ENCODE measurements at regions not wholly inside any gene's neighbourhood (a gene's known extent, or its start where the extent isn't known, plus 50 kb on each side); places are given as distances from the start of the nearest gene placed in this dataset.

DNA sequence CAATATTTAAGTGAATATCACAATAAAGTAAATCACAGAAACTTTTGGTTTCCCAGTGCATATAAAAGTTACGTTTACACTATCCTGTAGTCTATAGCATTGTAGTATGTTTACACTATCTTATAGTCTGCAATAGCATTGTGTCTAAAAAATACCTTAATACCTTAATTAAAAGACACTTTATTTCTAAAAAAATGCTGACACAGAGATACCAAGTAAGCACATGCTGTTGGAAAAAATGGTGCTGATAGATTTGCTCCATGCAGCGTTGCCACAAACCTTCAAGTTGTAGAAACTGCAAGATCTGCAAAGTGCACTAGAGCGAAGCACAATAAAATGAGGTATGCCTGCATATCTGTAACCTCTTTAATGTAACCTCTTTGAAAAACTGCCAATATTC is 847.3 kb downstream of the GLUD2 start:
- CTCF ChIA-PET: no interaction called here
- no peaks in the 10 kb centered on the region for H3K9me3 Mint-ChIP-seq
- no peaks in the 10 kb centered on the region for H3K36me3 Mint-ChIP-seq
- no peaks in the 10 kb centered on the region for H3K27me3 Mint-ChIP-seq
- H3K4me3 Mint-ChIP-seq: no peak overlapping the region
- H3K27ac Mint-ChIP-seq: no peak overlapping the region
- DNase-seq: no peak
- no peaks in the 10 kb centered on the region for H3K4me1 Mint-ChIP-seq

DNA sequence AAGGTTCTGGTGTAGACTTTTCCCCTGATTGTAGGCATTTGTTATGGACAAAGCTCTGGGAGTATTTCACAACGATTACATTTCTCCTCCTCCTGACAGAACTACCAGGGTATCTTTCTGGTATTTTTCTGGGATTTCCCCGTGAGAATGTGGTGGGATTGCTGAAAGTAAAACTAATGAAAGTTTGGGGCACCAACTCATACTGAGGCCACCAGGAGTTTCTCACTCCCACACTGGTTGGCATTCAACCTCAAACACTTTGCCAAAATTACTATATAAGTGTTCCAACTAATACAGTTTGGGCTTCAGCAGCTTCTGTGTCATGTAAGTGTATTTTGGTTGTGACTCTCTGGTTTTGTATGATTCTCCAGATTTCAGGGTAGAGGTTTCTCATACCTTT is 855.1 kb downstream of the GLUD2 start:
- H3K27me3 Mint-ChIP-seq: no peaks in the 10 kb centered on the region
- H3K36me3 Mint-ChIP-seq: no peaks in the 10 kb centered on the region
- CTCF ChIA-PET: no interaction called here
- DNase-seq: no peak
- H3K9me3 Mint-ChIP-seq: no peaks in the 10 kb centered on the region
- H3K27ac Mint-ChIP-seq: no peak overlapping the region
- no peak overlapping the region for H3K4me3 Mint-ChIP-seq
- H3K4me1 Mint-ChIP-seq: no peaks in the 10 kb centered on the region

DNA sequence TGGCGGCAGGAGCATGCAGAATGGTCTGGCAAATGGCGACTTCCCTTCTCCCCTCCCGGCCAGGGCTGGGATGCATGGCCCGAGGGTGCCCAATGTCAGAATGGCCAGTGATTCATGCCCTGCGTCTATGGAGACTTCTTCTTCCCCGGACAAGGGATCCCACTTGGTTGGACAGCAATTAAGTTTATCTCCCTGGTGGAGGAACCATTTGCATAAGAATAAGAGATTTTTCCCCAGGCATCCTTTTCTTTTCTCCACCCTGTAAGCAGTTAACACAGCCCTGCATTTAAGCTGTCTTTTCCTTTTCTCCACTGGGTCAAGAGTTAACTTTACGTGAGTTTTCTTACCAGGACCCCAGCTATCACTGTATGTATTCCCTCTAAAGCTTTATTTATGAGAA is 856.6 kb downstream of the GLUD2 start:
- no peak for DNase-seq
- CTCF ChIA-PET: no interaction called here
- Mint-ChIP-seq H3K4me3 (no peak overlapping the region), H3K36me3 (no peaks in the 10 kb centered on the region), H3K4me1 (no peaks in the 10 kb centered on the region), H3K27ac (no peak overlapping the region), H3K9me3 (no peaks in the 10 kb centered on the region), H3K27me3 (no peaks in the 10 kb centered on the region)

DNA sequence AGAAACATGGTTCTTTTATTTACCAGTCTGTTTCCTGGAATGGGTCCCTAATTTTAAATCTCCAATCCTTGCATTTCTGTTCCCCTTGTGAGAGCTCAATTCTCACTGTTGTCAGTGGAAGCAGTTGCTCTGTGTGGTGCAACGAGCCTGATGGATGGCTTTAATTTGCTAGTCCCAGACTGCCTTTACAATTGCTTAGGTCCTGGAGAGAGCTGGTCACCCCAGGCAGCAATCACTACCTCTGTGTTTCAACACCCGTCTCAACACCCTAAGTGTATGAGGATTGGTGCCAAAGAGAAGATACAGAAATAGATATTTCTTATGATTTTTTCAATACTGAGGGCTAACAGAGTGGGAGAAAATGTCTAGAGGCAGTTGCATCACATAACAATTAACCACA is 873.8 kb downstream of the GLUD2 start:
- H3K9me3 Mint-ChIP-seq: no peaks in the 10 kb centered on the region
- no peak overlapping the region for H3K4me3 Mint-ChIP-seq
- no peaks in the 10 kb centered on the region for H3K27me3 Mint-ChIP-seq
- no peak overlapping the region for H3K27ac Mint-ChIP-seq
- H3K4me1 Mint-ChIP-seq: no peaks in the 10 kb centered on the region
- DNase-seq: no peak
- no peaks in the 10 kb centered on the region for H3K36me3 Mint-ChIP-seq
- CTCF ChIA-PET: no interaction called here

DNA sequence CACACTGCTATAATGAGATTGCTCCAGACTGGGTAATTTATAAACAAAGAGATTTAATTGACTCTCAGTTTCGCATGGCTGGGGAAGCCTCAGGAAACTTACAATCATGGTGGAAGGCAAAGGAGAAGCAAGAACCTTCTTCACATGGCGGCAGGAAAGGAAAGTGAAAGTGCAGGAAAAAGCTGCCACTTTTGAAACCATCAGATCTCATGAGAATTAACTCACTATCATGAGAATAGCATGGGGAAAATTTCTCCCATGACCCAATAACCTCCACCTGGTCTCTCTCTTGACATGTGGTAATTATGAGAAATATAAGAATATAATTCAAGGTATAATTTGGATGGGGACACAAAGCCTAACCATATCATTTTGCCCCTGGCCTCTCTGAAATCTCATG is 884.2 kb downstream of the GLUD2 start:
- DNase-seq: no peak
- CTCF ChIA-PET: no interaction called here
- H3K9me3 Mint-ChIP-seq: no peaks in the 10 kb centered on the region

DNA sequence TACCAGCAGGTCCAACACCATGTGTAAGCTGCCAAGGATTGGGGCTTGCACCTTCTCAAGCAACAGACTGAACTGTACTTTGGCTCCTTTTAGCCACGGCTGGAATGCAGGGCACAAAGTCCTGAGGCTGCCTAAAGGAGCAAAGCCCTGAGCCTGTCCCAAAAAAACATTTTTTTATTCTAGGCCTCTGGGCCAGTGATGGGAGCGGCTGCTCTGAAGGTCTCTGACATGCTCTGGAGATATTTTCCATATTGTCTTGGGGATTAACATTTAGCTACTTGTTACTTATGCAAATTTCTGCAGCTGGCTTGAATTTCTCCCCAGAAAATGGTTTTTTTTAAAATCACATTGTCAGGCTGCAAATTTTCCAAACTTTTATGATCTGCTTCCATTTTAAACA is 885.3 kb downstream of the GLUD2 start:
- no peak overlapping the region for H3K4me3 Mint-ChIP-seq
- no peaks in the 10 kb centered on the region for H3K27me3 Mint-ChIP-seq
- no peak overlapping the region for H3K27ac Mint-ChIP-seq
- H3K9me3 Mint-ChIP-seq: no peaks in the 10 kb centered on the region
- H3K4me1 Mint-ChIP-seq: no peaks in the 10 kb centered on the region
- CTCF ChIA-PET: no interaction called here
- DNase-seq: no peak
- H3K36me3 Mint-ChIP-seq: no peaks in the 10 kb centered on the region

More for the DNA sequence above, 884.2 kb downstream of the GLUD2 start:
- Mint-ChIP-seq H3K4me3 (no peak overlapping the region), H3K27me3 (no peaks in the 10 kb centered on the region), H3K4me1 (no peaks in the 10 kb centered on the region), H3K27ac (no peak overlapping the region), H3K36me3 (no peaks in the 10 kb centered on the region)

DNA sequence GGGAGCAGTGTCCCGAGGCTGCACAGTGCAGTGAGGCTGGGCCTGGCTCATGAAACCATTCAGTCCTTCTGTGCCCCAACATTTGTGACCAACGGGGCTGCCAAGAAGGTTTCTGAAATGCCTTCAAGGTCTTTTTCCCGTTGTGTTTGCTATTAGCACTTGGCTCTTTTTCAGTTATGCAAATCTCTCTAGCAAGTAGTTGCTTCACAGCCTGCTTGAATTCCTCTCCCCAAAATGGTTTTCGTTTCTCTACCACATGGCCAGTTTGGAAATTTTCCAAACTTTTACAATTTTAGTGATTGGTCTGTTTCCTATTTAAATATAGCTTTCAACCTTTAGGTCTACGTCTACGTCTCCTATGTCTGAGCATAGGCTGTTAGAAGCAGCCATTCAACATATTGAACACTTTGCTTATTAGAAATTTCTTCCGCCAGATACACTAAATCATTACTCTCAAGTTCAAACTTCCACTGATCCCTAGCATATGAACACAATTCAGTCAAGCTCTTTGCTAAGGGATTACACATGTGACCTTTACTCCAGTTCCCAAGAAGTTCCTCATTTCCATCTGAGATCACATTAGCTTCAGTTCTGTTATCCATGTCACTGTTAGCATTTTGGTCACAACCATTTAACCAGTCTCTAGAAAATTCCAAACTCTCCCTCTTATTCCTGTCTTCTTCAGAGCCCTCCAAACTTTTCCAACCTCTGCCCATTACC is 901.8 kb downstream of the GLUD2 start:
- H3K36me3 Mint-ChIP-seq: no peaks in the 10 kb centered on the region
- H3K4me3 Mint-ChIP-seq: no peak overlapping the region
- no peak for DNase-seq
- CTCF ChIA-PET: no interaction called here
- no peak overlapping the region for H3K27ac Mint-ChIP-seq
- no peaks in the 10 kb centered on the region for H3K27me3 Mint-ChIP-seq
- no peaks in the 10 kb centered on the region for H3K4me1 Mint-ChIP-seq
- no peaks in the 10 kb centered on the region for H3K9me3 Mint-ChIP-seq

DNA sequence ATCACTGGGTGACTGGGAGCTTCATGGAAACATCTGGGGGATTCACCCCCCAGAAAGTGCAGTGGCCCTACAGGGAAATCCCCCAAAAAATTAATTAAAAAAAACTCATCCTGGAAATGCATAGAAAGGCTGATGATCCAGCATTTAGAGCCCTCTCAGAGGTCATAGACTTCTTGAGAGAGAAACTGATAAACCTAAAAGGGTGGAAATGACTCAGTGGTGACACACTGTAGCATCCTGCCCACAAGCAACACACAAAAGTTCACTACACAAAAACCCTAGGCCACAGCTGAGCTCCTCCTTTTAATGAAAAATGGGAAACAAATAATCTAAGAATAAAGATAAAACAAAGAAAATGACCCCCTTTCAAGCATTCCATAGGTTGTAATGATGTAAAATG is 911.5 kb downstream of the GLUD2 start:
- no peaks in the 10 kb centered on the region for H3K36me3 Mint-ChIP-seq
- CTCF ChIA-PET: no interaction called here
- no peak for DNase-seq
- H3K4me3 Mint-ChIP-seq: no peak overlapping the region
- H3K27me3 Mint-ChIP-seq: no peaks in the 10 kb centered on the region
- H3K27ac Mint-ChIP-seq: no peak overlapping the region
- H3K9me3 Mint-ChIP-seq: no peaks in the 10 kb centered on the region
- H3K4me1 Mint-ChIP-seq: no peaks in the 10 kb centered on the region

DNA sequence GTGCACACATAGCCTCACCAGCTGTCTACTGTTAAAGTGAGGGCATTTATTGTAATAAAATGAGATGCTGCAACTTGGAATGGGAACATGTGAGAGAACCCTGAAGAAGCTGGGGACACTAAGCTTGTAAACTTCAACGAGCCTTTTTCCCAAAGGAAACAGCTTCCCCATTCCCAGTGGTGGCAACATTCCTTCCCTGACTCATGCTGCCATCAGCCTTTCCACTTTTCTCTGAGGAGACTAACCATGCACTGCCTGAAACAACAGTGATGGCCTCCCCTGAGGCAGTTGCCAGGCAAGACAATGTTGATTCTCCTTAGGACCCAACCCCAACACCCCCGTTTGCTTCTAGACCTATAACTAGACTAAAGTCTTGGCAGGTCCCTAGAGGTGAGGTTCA is 928.3 kb downstream of the GLUD2 start:
- no peaks in the 10 kb centered on the region for H3K4me1 Mint-ChIP-seq
- H3K4me3 Mint-ChIP-seq: no peak overlapping the region
- no peak for DNase-seq
- CTCF ChIA-PET: no interaction called here
- no peaks in the 10 kb centered on the region for H3K36me3 Mint-ChIP-seq
- no peaks in the 10 kb centered on the region for H3K27me3 Mint-ChIP-seq
- peaks cover 2% of the 10 kb centered on the region for H3K9me3 Mint-ChIP-seq
- H3K27ac Mint-ChIP-seq: no peak overlapping the region

DNA sequence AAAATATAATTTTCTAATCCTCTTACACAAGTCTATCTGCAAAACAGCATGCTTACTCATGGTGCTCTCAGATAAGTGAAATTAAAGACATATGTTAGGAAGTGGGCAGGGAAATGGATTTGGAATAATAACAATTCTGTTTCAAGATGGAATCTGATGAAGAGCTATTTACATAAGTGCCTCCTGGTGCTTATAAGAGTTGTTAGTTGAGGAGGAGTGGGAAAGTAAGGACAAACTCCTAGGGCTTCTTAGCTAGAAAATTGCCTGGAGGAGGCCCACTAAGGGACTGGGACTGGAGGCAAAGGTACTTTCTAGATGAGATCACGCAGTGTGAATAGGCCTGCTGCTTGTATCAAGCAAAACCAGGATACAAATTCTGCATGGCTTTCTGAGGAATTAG is 939.8 kb downstream of the GLUD2 start:
- DNase-seq: no peak
- no peaks in the 10 kb centered on the region for H3K9me3 Mint-ChIP-seq
- no peaks in the 10 kb centered on the region for H3K4me1 Mint-ChIP-seq
- H3K4me3 Mint-ChIP-seq: no peak overlapping the region
- H3K27me3 Mint-ChIP-seq: no peaks in the 10 kb centered on the region
- H3K36me3 Mint-ChIP-seq: no peaks in the 10 kb centered on the region
- CTCF ChIA-PET: no interaction called here
- H3K27ac Mint-ChIP-seq: no peak overlapping the region

DNA sequence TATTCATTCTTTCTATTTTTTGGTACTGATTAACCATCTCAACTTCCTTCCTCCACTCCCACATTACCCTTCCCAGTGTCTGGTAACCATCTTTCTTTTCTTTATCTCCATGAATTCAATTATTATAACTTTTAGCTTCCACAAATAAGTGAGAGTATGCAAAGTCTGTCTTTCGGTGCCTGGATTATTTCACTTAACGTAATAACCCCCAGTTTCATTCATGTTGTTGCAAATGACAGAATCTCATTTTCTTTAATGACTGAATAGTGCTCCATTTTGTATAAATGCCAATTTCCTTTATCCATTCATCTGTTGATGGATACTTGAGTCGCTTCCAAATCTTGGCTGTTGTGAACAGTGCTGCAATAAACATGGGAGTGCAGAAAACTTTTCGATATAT is 940.4 kb downstream of the GLUD2 start:
- Mint-ChIP-seq H3K27ac (no peak overlapping the region), H3K4me3 (no peak overlapping the region), H3K9me3 (no peaks in the 10 kb centered on the region), H3K36me3 (no peaks in the 10 kb centered on the region), H3K27me3 (no peaks in the 10 kb centered on the region), H3K4me1 (no peaks in the 10 kb centered on the region)
- no peak for DNase-seq
- CTCF ChIA-PET: no interaction called here

DNA sequence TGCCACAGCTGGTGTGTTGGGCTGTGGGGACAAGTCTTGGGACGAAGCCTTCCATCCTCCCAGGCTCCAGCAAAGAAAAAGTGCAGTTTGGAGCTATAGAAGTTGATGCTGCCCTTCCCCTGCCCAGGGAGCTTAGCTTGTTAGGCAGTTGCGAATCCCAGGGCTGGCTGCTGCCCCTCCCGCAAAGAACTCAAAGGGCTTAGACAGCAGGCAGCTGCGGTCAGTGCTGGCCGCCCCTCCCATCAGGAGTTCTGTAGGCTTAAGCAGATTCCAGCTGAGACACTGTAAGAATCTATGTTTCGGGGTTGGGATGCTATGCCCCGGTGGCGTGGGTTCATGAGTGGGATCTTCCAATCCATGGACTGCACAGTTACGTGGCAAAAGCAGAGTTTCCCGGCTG is 956.7 kb downstream of the GLUD2 start:
- CTCF ChIA-PET: no interaction called here
- DNase-seq: no peak
- Mint-ChIP-seq H3K9me3 (peaks cover 3% of the 10 kb centered on the region), H3K27me3 (no peaks in the 10 kb centered on the region), H3K4me1 (no peaks in the 10 kb centered on the region), H3K4me3 (no peak overlapping the region), H3K27ac (no peak overlapping the region), H3K36me3 (no peaks in the 10 kb centered on the region)

DNA sequence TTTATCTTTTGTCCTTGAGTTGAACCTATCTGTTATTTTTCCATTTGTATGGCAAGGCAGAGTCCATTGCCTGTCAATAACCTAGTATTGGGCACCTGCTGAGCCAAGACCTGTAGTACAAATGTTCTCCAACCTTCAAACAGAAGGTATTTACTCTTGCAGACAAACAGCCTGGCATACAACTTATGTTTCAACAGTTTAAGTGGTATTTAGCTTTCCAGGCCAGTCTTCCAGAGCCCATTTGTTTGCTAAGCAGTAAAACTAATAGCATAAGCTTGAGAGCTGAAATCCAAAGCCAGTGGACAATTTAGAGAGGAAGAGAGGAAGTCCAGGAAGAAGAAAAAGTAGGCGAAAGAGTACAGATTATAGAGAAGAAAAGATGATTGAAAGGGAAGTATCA is 979.3 kb downstream of the GLUD2 start:
- DNase-seq: no peak
- Mint-ChIP-seq H3K4me1 (no peaks in the 10 kb centered on the region), H3K27ac (no peak overlapping the region), H3K4me3 (no peak overlapping the region), H3K27me3 (no peaks in the 10 kb centered on the region), H3K36me3 (no peaks in the 10 kb centered on the region), H3K9me3 (no peaks in the 10 kb centered on the region)
- CTCF ChIA-PET: no interaction called here

DNA sequence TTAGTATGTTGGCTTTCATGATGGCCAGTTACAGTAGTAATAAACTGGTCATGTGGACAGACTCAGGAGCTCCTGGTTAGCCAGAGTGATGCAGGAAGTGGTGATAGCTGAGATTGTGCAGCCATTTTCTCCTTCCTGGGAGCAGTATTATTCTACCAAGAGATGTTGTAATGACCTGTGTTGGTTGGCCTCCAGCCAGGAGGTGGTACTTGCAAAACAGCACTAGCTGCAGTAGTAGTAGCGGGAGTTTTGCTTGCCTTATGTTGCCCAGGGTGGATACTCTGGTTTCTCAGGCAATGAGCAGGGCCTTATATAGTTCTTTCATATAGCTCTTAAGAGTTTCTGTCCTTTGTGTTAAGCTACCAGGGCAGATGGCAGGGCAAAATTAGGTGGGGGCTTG is 998.8 kb downstream of the GLUD2 start:
- H3K27me3 Mint-ChIP-seq: no peaks in the 10 kb centered on the region
- no peak overlapping the region for H3K27ac Mint-ChIP-seq
- no peak overlapping the region for H3K4me3 Mint-ChIP-seq
- no peaks in the 10 kb centered on the region for H3K4me1 Mint-ChIP-seq
- no peaks in the 10 kb centered on the region for H3K9me3 Mint-ChIP-seq
- CTCF ChIA-PET: no interaction called here
- no peaks in the 10 kb centered on the region for H3K36me3 Mint-ChIP-seq
- no peak for DNase-seq

DNA sequence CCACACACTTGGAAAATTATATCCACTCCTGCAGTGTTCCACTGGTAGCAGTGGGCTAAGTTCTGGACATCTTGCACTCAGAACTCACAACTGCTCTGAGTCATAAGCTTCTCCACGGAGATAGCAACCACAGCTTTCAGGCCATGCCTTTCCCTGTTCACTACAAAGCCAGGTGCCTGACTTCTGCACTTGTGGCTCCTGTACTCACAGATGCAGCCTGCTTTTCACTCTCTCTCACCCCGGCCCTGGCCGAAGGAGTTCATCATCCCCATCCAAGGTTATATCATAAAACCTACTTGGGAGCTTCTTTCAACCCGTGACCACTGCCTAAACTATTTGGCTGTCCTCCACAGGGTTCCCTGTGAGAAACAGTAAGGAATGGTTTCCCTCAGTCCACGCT is 999.4 kb downstream of the GLUD2 start:
- no peak for DNase-seq
- Mint-ChIP-seq H3K36me3 (no peaks in the 10 kb centered on the region), H3K27ac (no peak overlapping the region), H3K4me3 (no peak overlapping the region), H3K9me3 (no peaks in the 10 kb centered on the region), H3K4me1 (no peaks in the 10 kb centered on the region), H3K27me3 (no peaks in the 10 kb centered on the region)
- CTCF ChIA-PET: no interaction called here

DNA sequence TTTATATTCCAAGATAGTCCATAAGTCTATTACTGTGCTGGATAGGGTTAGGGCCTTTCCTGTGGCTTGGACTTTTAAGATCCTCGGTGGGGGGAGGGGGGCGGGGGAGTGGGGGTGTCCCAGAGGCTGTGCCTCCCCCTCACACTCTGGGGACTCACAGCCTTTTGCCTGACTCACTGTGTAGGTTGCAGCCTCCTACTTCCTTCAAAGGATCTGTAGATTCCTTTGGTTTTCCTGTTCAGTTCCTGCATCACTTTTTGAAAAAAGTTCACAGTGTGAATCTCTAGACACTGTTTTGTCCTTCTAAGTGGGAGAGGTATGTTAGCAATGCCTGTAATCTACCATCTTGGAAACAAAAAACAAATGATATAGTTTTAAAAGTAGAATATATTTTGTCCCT is 999.9 kb downstream of the GLUD2 start:
- H3K27me3 Mint-ChIP-seq: no peaks in the 10 kb centered on the region
- H3K36me3 Mint-ChIP-seq: no peaks in the 10 kb centered on the region
- H3K27ac Mint-ChIP-seq: no peak overlapping the region
- H3K9me3 Mint-ChIP-seq: no peaks in the 10 kb centered on the region
- CTCF ChIA-PET: no interaction called here
- no peaks in the 10 kb centered on the region for H3K4me1 Mint-ChIP-seq
- DNase-seq: no peak
- H3K4me3 Mint-ChIP-seq: no peak overlapping the region
